ENCODE measurements at regions not wholly inside any gene's neighbourhood (a gene's known extent, or its start where the extent isn't known, plus 50 kb on each side); places are given as distances from the start of the nearest gene placed in this dataset.

DNA sequence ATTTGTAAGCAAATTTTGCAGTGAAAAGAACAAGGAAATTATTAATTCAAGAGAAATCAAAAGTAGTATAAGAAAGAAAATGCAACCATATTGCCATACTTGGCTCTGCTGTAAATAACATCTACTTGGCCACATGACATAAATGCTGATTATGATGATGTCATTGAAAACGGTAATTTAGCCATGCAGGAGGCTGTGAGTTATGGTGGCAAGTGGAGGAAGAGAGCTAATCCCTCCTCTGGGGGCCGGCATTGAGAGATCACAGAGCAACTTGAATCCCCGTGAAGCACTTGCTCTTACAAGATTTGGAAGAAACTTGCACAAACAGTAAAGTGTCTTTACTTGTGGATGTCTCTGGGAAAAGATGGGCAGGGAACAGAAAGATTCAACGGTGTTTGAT, 456.6 kb downstream of the PREX1 start:
- TF ChIP-seq CTCF (IDR thresholded peaks at IDR 0.05) (no peak), POLR2A (IDR thresholded peaks at IDR 0.05) (no peak)

Measured in right lobe of liver (tissue), 4 donors.